GM12878 (cell line): ENCODE measurements at regions not wholly inside any gene's neighbourhood (a gene's known extent, or its start where the extent isn't known, plus 50 kb on each side); places are given as distances from the start of the nearest gene placed in this dataset.

ENCODE experiments used
- ATAC-seq: fragments of 200-7000 bp; cut with Tn5 transposase; 3 replicates; pipeline ENCODE4 v1.9.1; 2020; ENCODE audit warnings: mild to moderate bottlenecking, moderate library complexity
- BruUV-seq: library from RNA; stranded (reverse); fragments of 400-500 nt; replicated peaks from 2 replicates; lab custom pipeline; 2021; lab: Mats Ljungman, UMichigan
- CTCF ChIA-PET: fragments of 300-600 bp; sonication (Branson Sonifier 250); formaldehyde crosslinking; extraction: SDS; loops from one replicate; lab custom pipeline; 2021; ENCODE audit warnings: inconsistent platforms; lab: Yijun Ruan, JAX
- POLR2A ChIA-PET: fragments of 350-600 bp; formaldehyde crosslinking; extraction: SDS; loops from one replicate; lab custom pipeline; 2021; ENCODE audit warnings: inconsistent platforms; lab: Charles Lee
- RAD21 ChIA-PET: fragments of 300-600 bp; sonication (Branson Sonifier 250); formaldehyde crosslinking; loops from one replicate; lab custom pipeline; 2023; ENCODE audit warnings: antibody characterized with exemption; ENCODE audit not compliant: unreplicated experiment; lab: Charles Lee
- SMC1A ChIA-PET: fragments of 300-600 bp; sonication (Branson Sonifier 250); formaldehyde crosslinking; loops from one replicate; lab custom pipeline; 2023; ENCODE audit not compliant: unreplicated experiment, uncharacterized antibody; lab: Charles Lee
- DNase-seq: peaks from one replicate; pipeline ENCODE4 v3.0.0-alpha.2; 2011; ENCODE audit warnings: low read depth, low spot score
- FAIRE-seq: peaks from 3 replicates; lab custom pipeline; 2011; peaks lifted over from hg19 to GRCh38; lab: Jason Lieb, UNC
- H2AFZ ChIP-seq: 2 replicates; pipeline ENCODE4 v1.6.0; 2011; ENCODE audit warnings: low read depth, low read length, control low read depth; ENCODE audit not compliant: control insufficient read depth
- H3K27ac ChIP-seq: 2 replicates; pipeline ENCODE4 v1.5.1; 2011; ENCODE audit warnings: control low read depth; ENCODE audit not compliant: control insufficient read depth, insufficient read depth
- H3K27me3 ChIP-seq, 2 experiments: replicated peaks in 1 of 2; 2 replicates each; pipeline versions ENCODE4 v1.6.0 to v1.6.1; 2011; ENCODE audit warnings: low read length in 1 of 2; ENCODE audit not compliant: control insufficient read depth in 2 of 2, insufficient read depth in 2 of 2
- H3K36me3 ChIP-seq, 2 experiments: 2 replicates each; pipeline ENCODE4 v1.5.1; 2011; ENCODE audit warnings: low read length in 1 of 2; ENCODE audit not compliant: control insufficient read depth in 2 of 2, insufficient read depth in 2 of 2
- H3K4me1 ChIP-seq: 2 replicates; pipeline ENCODE4 v1.6.1; 2011; ENCODE audit warnings: mild to moderate bottlenecking, low read length, moderate library complexity, mixed read lengths; ENCODE audit not compliant: control insufficient read depth, insufficient read depth
- H3K4me2 ChIP-seq: 2 replicates; pipeline ENCODE4 v1.6.0; 2011; ENCODE audit warnings: control low read depth; ENCODE audit not compliant: control insufficient read depth, insufficient read depth
- H3K4me3 ChIP-seq: fragments of 200-600 bp; sonication (generic); 2 replicates; pipeline ENCODE4 v1.5.1; 2016
- H3K79me2 ChIP-seq: 2 replicates; pipeline ENCODE4 v1.6.0; 2011; ENCODE audit warnings: low read length; ENCODE audit not compliant: control insufficient read depth, insufficient read depth
- H3K9ac ChIP-seq: 2 replicates; pipeline ENCODE4 v1.8.0; 2011; ENCODE audit warnings: low read length, control low read depth, mixed read lengths; ENCODE audit not compliant: control insufficient read depth, insufficient read depth
- H3K9me3 ChIP-seq: replicated peaks from 3 replicates; pipeline ENCODE4 v1.5.1; 2011; ENCODE audit warnings: mild to moderate bottlenecking, low read length; ENCODE audit not compliant: control insufficient read depth, insufficient read depth
- H4K20me1 ChIP-seq: 2 replicates; pipeline ENCODE4 v1.6.0; 2011; ENCODE audit not compliant: control insufficient read depth, insufficient read depth
- BCLAF1 ChIP-seq: fragments of 450-650 bp; IDR thresholded peaks from 2 replicates; pipeline ENCODE4 v1.6.1; 2017; ENCODE audit warnings: antibody characterized with exemption, mild to moderate bottlenecking, moderate library complexity
- CHD2 ChIP-seq: IDR thresholded peaks from 2 replicates; pipeline ENCODE4 v1.6.1; 2011; ENCODE audit warnings: low read depth, low read length, improper control_type of control experiment, borderline replicate concordance
- E2F4 ChIP-seq: IDR thresholded peaks from 2 replicates; pipeline ENCODE4 v1.6.1; 2012; ENCODE audit warnings: low read depth, low read length, improper control_type of control experiment
- FOS ChIP-seq: IDR thresholded peaks from 3 replicates; pipeline ENCODE4 v1.6.1; 2011; ENCODE audit warnings: borderline replicate concordance; ENCODE audit not compliant: insufficient read length; ENCODE audit errors: extremely low read depth
- HCFC1 ChIP-seq: fragments of 150-350 bp; IDR thresholded peaks from 2 replicates; pipeline ENCODE4 v1.6.1; 2014; ENCODE audit warnings: low read length
- IRF3 ChIP-seq: fragments of 450-650 bp; IDR thresholded peaks from 2 replicates; pipeline ENCODE4 v1.6.1; 2014; ENCODE audit warnings: mild to moderate bottlenecking
- MTA2 ChIP-seq: fragments of 450-650 bp; IDR thresholded peaks from 2 replicates; pipeline ENCODE4 v1.6.1; 2016; ENCODE audit warnings: low read depth, mild to moderate bottlenecking, moderate library complexity
- PAX5 ChIP-seq: IDR thresholded peaks from 2 replicates; pipeline ENCODE4 v1.6.1; 2011; ENCODE audit warnings: low read depth, low read length, borderline replicate concordance
- POLR2AphosphoS2 ChIP-seq: IDR thresholded peaks from 2 replicates; pipeline ENCODE4 v1.6.1; 2011; ENCODE audit warnings: low read depth, mild to moderate bottlenecking, low read length, improper control_type of control experiment, moderate library complexity
- SMC3 ChIP-seq: IDR thresholded peaks from 2 replicates; pipeline ENCODE4 v1.6.1; 2011; ENCODE audit warnings: low read length, improper control_type of control experiment, borderline replicate concordance
- TCF3 ChIP-seq: IDR thresholded peaks from 2 replicates; pipeline ENCODE4 v1.6.1; 2012; ENCODE audit warnings: low read depth, mild to moderate bottlenecking, low read length, borderline replicate concordance; ENCODE audit not compliant: insufficient read depth
- WGBS: methylation state at CpG from one replicate; pipeline ENCODE4 v1.1.6; 2016; ENCODE audit warnings: low lambda C conversion rate; ENCODE audit not compliant: insufficient replicate concordance, insufficient coverage; ENCODE audit errors: missing lambda C conversion rate; 5-methylcytosine and 5-hydroxymethylcytosine counted together
- in situ Hi-C: fragments of 300-500 bp; cut with MboI; formaldehyde crosslinking; loops from 9 replicates; pipeline ENCODE4 v1.14.3; 2018; ENCODE audit warnings: mixed read lengths
- intact Hi-C: fragments of 100-400 bp; cut with micrococcal nuclease; formaldehyde crosslinking; loops from one replicate; pipeline ENCODE4 v1.14.2; 2022; ENCODE audit not compliant: unreplicated experiment
- TF ChIP-seq, protein P1 (sequence below): fragments of 450-650 bp; IDR thresholded peaks from 2 replicates; pipeline ENCODE4 v1.6.1; 2016; ENCODE audit warnings: mild to moderate bottlenecking

DNA sequence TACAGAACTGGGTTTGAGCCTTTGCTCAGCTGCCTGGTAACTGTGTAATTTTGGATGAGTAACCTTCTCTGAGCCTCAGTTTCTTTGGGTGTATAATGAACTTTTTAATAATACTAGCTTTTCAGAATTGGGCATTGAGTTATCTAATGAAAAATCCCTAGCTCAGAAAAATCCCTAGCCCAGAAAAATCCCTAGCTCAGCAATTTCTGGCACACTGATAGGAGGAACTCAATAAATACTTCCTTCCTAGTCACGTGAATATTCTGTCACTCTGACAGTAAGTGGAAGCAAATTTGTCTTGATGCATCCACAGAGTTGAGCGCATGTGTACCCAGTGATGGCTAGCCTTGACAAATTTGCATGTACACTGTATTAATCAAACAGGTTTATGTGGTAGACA is 817.6 kb downstream of the XPNPEP1 start:
- Histone ChIP-seq H3K4me3 (no peak overlapping the region), H3K27ac (no peak overlapping the region), H3K4me2 (no peak overlapping the region), H3K4me1 (no peaks in the 10 kb centered on the region), H4K20me1 (no peaks in the 10 kb centered on the region), H2AFZ (no peak overlapping the region), H3K9me3 (no peaks in the 10 kb centered on the region), H3K36me3 (no peaks in the 10 kb centered on the region), H3K9ac (no peak overlapping the region)
- no TSS peak for BruUV-seq
- intact Hi-C loops, result no loop called here
- RAD21 ChIA-PET, result no interaction called here
- ATAC-seq, result no peak
- no peak for TF ChIP-seq HCFC1
- TF ChIP-seq CHD2, result no peak
- no peak for TF ChIP-seq MTA2
- no peak for TF ChIP-seq BCLAF1
- no peak for TF ChIP-seq PAX5
- TF ChIP-seq E2F4, result no peak
- TF ChIP-seq IRF3, result no peak
- TF ChIP-seq POLR2AphosphoS2, result no peak
- no peak for TF ChIP-seq TCF3
- no peak for TF ChIP-seq SMC3
- TF ChIP-seq FOS, result no peak
- TF ChIP-seq, protein P1, sequence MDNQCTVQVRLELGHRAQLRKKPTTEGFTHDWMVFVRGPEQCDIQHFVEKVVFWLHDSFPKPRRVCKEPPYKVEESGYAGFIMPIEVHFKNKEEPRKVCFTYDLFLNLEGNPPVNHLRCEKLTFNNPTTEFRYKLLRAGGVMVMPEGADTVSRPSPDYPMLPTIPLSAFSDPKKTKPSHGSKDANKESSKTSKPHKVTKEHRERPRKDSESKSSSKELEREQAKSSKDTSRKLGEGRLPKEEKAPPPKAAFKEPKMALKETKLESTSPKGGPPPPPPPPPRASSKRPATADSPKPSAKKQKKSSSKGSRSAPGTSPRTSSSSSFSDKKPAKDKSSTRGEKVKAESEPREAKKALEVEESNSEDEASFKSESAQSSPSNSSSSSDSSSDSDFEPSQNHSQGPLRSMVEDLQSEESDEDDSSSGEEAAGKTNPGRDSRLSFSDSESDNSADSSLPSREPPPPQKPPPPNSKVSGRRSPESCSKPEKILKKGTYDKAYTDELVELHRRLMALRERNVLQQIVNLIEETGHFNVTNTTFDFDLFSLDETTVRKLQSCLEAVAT, result no peak
- TF ChIP-seq, all 136 proteins: peak for 0
- in situ Hi-C loops, result no loop called here
- ChIA-PET POLR2A (no interaction called here), CTCF (no interaction called here), SMC1A (no interaction called here)
- no peaks in the 10 kb centered on the region for H3K27me3 ChIP-seq
- FAIRE-seq, result no peak
- no peak for DNase-seq
- H3K79me2 ChIP-seq, result no peaks in the 10 kb centered on the region
- WGBS, result 48% methylated on average over 2 of the region's 2 CpGs
